Activated CD8-positive, alpha-beta T cell treated with anti-CD3 and anti-CD28 coated beads, Interleukin-2, amount 10 ng/mL, durations not matched to agents 7 days and 5 days (primary cell): ENCODE measurements at regions not wholly inside any gene's neighbourhood (a gene's known extent, or its start where the extent isn't known, plus 50 kb on each side); places are given as distances from the start of the nearest gene placed in this dataset.

Experiments used
- ATAC-seq: fragments of 150-1000 bp; cut with Tn5 transposase; one replicate; pipeline ENCODE4 v1.10.0; 2021; ENCODE audit warnings: moderate library complexity
- CTCF ChIA-PET: fragments of 350-600 bp; sonication (Branson Sonifier 250); formaldehyde crosslinking; loops from one replicate; lab custom pipeline; 2021; ENCODE audit warnings: antibody characterized with exemption; lab: Charles Lee
- POLR2A ChIA-PET: fragments of 350-600 bp; sonication (Branson Sonifier 250); formaldehyde crosslinking; loops from one replicate; lab custom pipeline; 2021; ENCODE audit warnings: antibody characterized with exemption; lab: Charles Lee
- DNase-seq: peaks from one replicate; pipeline ENCODE4 v3.0.0-alpha.2; 2020
- H3K27ac Mint-ChIP-seq: one replicate; pipeline ENCODE4 v1.8.0; 2021; ENCODE audit warnings: mild to moderate bottlenecking, mixed read lengths
- H3K27me3 Mint-ChIP-seq: one replicate; pipeline ENCODE4 v1.8.0; 2021; ENCODE audit warnings: low read depth, mixed read lengths
- H3K36me3 Mint-ChIP-seq: one replicate; pipeline ENCODE4 v1.8.0; 2021; ENCODE audit warnings: low read depth, mixed read lengths
- H3K4me1 Mint-ChIP-seq: one replicate; pipeline ENCODE4 v1.8.0; 2021; ENCODE audit warnings: low read depth, mixed read lengths
- H3K4me3 Mint-ChIP-seq: one replicate; pipeline ENCODE4 v1.8.0; 2021; ENCODE audit warnings: mild to moderate bottlenecking, mixed read lengths
- H3K9me3 Mint-ChIP-seq: one replicate; pipeline ENCODE4 v1.8.0; 2022; ENCODE audit warnings: mixed read lengths; ENCODE audit not compliant: insufficient read depth

- DNase-seq (no peak), ATAC-seq (no peak)
- Mint-ChIP-seq H3K27me3 (no peaks in the 10 kb centered on the region), H3K4me3 (no peak overlapping the region), H3K9me3 (no peaks in the 10 kb centered on the region), H3K36me3 (no peaks in the 10 kb centered on the region), H3K27ac (no peak overlapping the region), H3K4me1 (no peaks in the 10 kb centered on the region)
- CTCF ChIA-PET, result no interaction called here
- POLR2A ChIA-PET, result no interaction called here
These were observed 816.9 kb downstream of the AACS start for GRCh38 chr12:125882141-125882540.

GRCh38 chr12:125888921-125889320 is 823.7 kb downstream of the AACS start:
- H3K27ac Mint-ChIP-seq, result no peak overlapping the region
- no peaks in the 10 kb centered on the region for H3K27me3 Mint-ChIP-seq
- H3K4me1 Mint-ChIP-seq, result no peaks in the 10 kb centered on the region
- H3K4me3 Mint-ChIP-seq, result no peak overlapping the region
- DNase-seq (no peak), ATAC-seq (no peak)
- CTCF ChIA-PET, result no interaction called here
- no peaks in the 10 kb centered on the region for H3K36me3 Mint-ChIP-seq
- POLR2A ChIA-PET, result no interaction called here
- no peaks in the 10 kb centered on the region for H3K9me3 Mint-ChIP-seq

- DNase-seq (no peak), ATAC-seq (no peak)
- ChIA-PET CTCF (interaction anchor here (0.7 kb wide), 1 partner anchor 329 kb away, joined by 3 read pairs; no protein-coding TSS in a partner anchor), POLR2A (no interaction called here)
- no peaks in the 10 kb centered on the region for H3K4me1 Mint-ChIP-seq
- no peak overlapping the region for H3K4me3 Mint-ChIP-seq
- no peak overlapping the region for H3K27ac Mint-ChIP-seq
- no peaks in the 10 kb centered on the region for H3K36me3 Mint-ChIP-seq
- H3K9me3 Mint-ChIP-seq, result no peaks in the 10 kb centered on the region
- H3K27me3 Mint-ChIP-seq, result no peaks in the 10 kb centered on the region
These were observed 824.5 kb downstream of the AACS start for GRCh38 chr12:125889742-125890141.

- Mint-ChIP-seq H3K9me3 (no peaks in the 10 kb centered on the region), H3K27me3 (no peaks in the 10 kb centered on the region), H3K4me3 (no peak overlapping the region), H3K27ac (no peak overlapping the region), H3K4me1 (no peaks in the 10 kb centered on the region), H3K36me3 (no peaks in the 10 kb centered on the region)
- ATAC-seq (no peak), DNase-seq (no peak)
- ChIA-PET POLR2A (no interaction called here), CTCF (interaction anchor here (0.7 kb wide), 1 partner anchor 328 kb away, joined by 3 read pairs; no protein-coding TSS in a partner anchor)
These were observed 825.2 kb downstream of the AACS start for GRCh38 chr12:125890366-125890905.

- Mint-ChIP-seq H3K36me3 (no peaks in the 10 kb centered on the region), H3K4me3 (no peak overlapping the region), H3K9me3 (no peaks in the 10 kb centered on the region), H3K4me1 (no peaks in the 10 kb centered on the region), H3K27me3 (no peaks in the 10 kb centered on the region), H3K27ac (no peak overlapping the region)
- ChIA-PET CTCF (no interaction called here), POLR2A (no interaction called here)
- ATAC-seq (no peak), DNase-seq (no peak)
These were observed 825.7 kb downstream of the AACS start for GRCh38 chr12:125890971-125891370.

- H3K9me3 Mint-ChIP-seq, result no peaks in the 10 kb centered on the region
- no peaks in the 10 kb centered on the region for H3K27me3 Mint-ChIP-seq
- no peak overlapping the region for H3K27ac Mint-ChIP-seq
- CTCF ChIA-PET, result no interaction called here
- no peak for DNase-seq
- no peaks in the 10 kb centered on the region for H3K36me3 Mint-ChIP-seq
- no peak for ATAC-seq
- POLR2A ChIA-PET, result no interaction called here
- H3K4me1 Mint-ChIP-seq, result no peaks in the 10 kb centered on the region
- H3K4me3 Mint-ChIP-seq, result no peak overlapping the region
These were observed 827.0 kb downstream of the AACS start for GRCh38 chr12:125892276-125892675.

- DNase-seq, result no peak
- ChIA-PET CTCF (no interaction called here), POLR2A (no interaction called here)
- Mint-ChIP-seq H3K36me3 (no peaks in the 10 kb centered on the region), H3K4me1 (no peaks in the 10 kb centered on the region), H3K27me3 (no peaks in the 10 kb centered on the region), H3K9me3 (peaks cover 4% of the 10 kb centered on the region), H3K27ac (no peak overlapping the region), H3K4me3 (no peak overlapping the region)
- ATAC-seq, result no peak
These were observed 837.8 kb downstream of the AACS start for GRCh38 chr12:125902991-125903390.

- ATAC-seq (no peak), DNase-seq (no peak)
- H3K4me3 Mint-ChIP-seq, result no peak overlapping the region
- no peaks in the 10 kb centered on the region for H3K4me1 Mint-ChIP-seq
- H3K36me3 Mint-ChIP-seq, result no peaks in the 10 kb centered on the region
- POLR2A ChIA-PET, result no interaction called here
- no peaks in the 10 kb centered on the region for H3K27me3 Mint-ChIP-seq
- CTCF ChIA-PET, result no interaction called here
- no peak overlapping the region for H3K27ac Mint-ChIP-seq
- H3K9me3 Mint-ChIP-seq, result peaks cover 4% of the 10 kb centered on the region
These were observed 842.1 kb downstream of the AACS start for GRCh38 chr12:125907351-125907750.

GRCh38 chr12:125919856-125920470 is 854.7 kb downstream of the AACS start:
- no peak for ATAC-seq
- POLR2A ChIA-PET, result no interaction called here
- Mint-ChIP-seq H3K4me1 (no peaks in the 10 kb centered on the region), H3K27ac (no peak overlapping the region), H3K9me3 (no peaks in the 10 kb centered on the region), H3K36me3 (no peaks in the 10 kb centered on the region), H3K4me3 (no peak overlapping the region), H3K27me3 (no peaks in the 10 kb centered on the region)
- CTCF ChIA-PET, result no interaction called here
- no peak for DNase-seq

- ChIA-PET CTCF (no interaction called here), POLR2A (no interaction called here)
- H3K4me1 Mint-ChIP-seq, result no peaks in the 10 kb centered on the region
- no peak for ATAC-seq
- no peaks in the 10 kb centered on the region for H3K27me3 Mint-ChIP-seq
- H3K36me3 Mint-ChIP-seq, result no peaks in the 10 kb centered on the region
- no peak overlapping the region for H3K4me3 Mint-ChIP-seq
- DNase-seq, result no peak
- H3K27ac Mint-ChIP-seq, result no peak overlapping the region
- H3K9me3 Mint-ChIP-seq, result peaks cover 3% of the 10 kb centered on the region
These were observed 857.1 kb downstream of the AACS start for GRCh38 chr12:125922330-125922729.

- no peaks in the 10 kb centered on the region for H3K27me3 Mint-ChIP-seq
- H3K27ac Mint-ChIP-seq, result no peak overlapping the region
- no peak for ATAC-seq
- CTCF ChIA-PET, result no interaction called here
- no peak for DNase-seq
- POLR2A ChIA-PET, result no interaction called here
- H3K36me3 Mint-ChIP-seq, result no peaks in the 10 kb centered on the region
- no peak overlapping the region for H3K4me3 Mint-ChIP-seq
- no peaks in the 10 kb centered on the region for H3K9me3 Mint-ChIP-seq
- no peaks in the 10 kb centered on the region for H3K4me1 Mint-ChIP-seq
These were observed 871.3 kb downstream of the AACS start for GRCh38 chr12:125936502-125936901.

- no peaks in the 10 kb centered on the region for H3K9me3 Mint-ChIP-seq
- H3K4me1 Mint-ChIP-seq, result no peaks in the 10 kb centered on the region
- H3K27ac Mint-ChIP-seq, result no peak overlapping the region
- H3K36me3 Mint-ChIP-seq, result no peaks in the 10 kb centered on the region
- no peaks in the 10 kb centered on the region for H3K27me3 Mint-ChIP-seq
- POLR2A ChIA-PET, result interaction anchor here (0.6 kb wide), 1 partner anchor 124 kb away, joined by 3 read pairs; no protein-coding TSS in a partner anchor
- DNase-seq, result no peak
- CTCF ChIA-PET, result no interaction called here
- no peak for ATAC-seq
- no peak overlapping the region for H3K4me3 Mint-ChIP-seq
These were observed 879.2 kb downstream of the AACS start for GRCh38 chr12:125944446-125944845.

- POLR2A ChIA-PET, result no interaction called here
- CTCF ChIA-PET, result no interaction called here
These were observed 884.2 kb downstream of the AACS start for GRCh38 chr12:125949471-125949870.

More at GRCh38 chr12:125949471-125949870, 884.2 kb downstream of the AACS start:
- ATAC-seq (no peak), DNase-seq (no peak)
- no peaks in the 10 kb centered on the region for H3K9me3 Mint-ChIP-seq
- H3K27me3 Mint-ChIP-seq, result no peaks in the 10 kb centered on the region
- H3K4me3 Mint-ChIP-seq, result no peak overlapping the region
- no peaks in the 10 kb centered on the region for H3K36me3 Mint-ChIP-seq
- H3K27ac Mint-ChIP-seq, result no peak overlapping the region
- H3K4me1 Mint-ChIP-seq, result no peaks in the 10 kb centered on the region
